MM.1S (cell line): ENCODE measurements at regions not wholly inside any gene's neighbourhood (a gene's known extent, or its start where the extent isn't known, plus 50 kb on each side); places are given as distances from the start of the nearest gene placed in this dataset.

Experiments
- CTCF ChIP-seq: fragments of 300-600 bp; sonication (generic); IDR thresholded peaks from 2 replicates; pipeline ENCODE4 v1.5.1; 2016; ENCODE audit warnings: antibody characterized with exemption, low read length, mixed read lengths
- EZH2 ChIP-seq: fragments of 300-600 bp; sonication (generic); optimal IDR thresholded peaks from 2 replicates; pipeline ENCODE3; 2017; ENCODE audit warnings: low read depth, mild to moderate bottlenecking, antibody characterized with exemption, low read length, mixed read lengths
- EZH2phosphoT487 ChIP-seq: fragments of 300-600 bp; sonication (generic); IDR thresholded peaks from 2 replicates; pipeline ENCODE4 v1.6.1; 2018; ENCODE audit warnings: antibody characterized with exemption, low read length

- TF ChIP-seq CTCF (no peak), EZH2phosphoT487 (no peak), EZH2 (no peak)
Measured at GRCh38 chr16:26644912-26645543, 421.7 kb upstream of the C16orf82 start.
